ENCODE measurements at regions not wholly inside any gene's neighbourhood (a gene's known extent, or its start where the extent isn't known, plus 50 kb on each side); places are given as distances from the start of the nearest gene placed in this dataset.

- no peak for TF ChIP-seq CTCF (conservative IDR thresholded peaks at IDR 0.05; ENCODE audit: low read depth)
- ChIA-PET POLR2A (ENCODE audit: low non-redundant PET) (interaction anchor here (0.7 kb wide), 1 partner anchor 123 kb away, joined by 6 read pairs; no protein-coding TSS in a partner anchor), CTCF (interaction anchor here (0.5 to 1.1 kb wide), 4 partner anchors 9 to 685 kb away, joined by 3 to 8 read pairs (median 4); no protein-coding TSS in a partner anchor)
- DNase-seq (ENCODE audit: low spot score): no peak
- no peak overlapping the region for H3K27ac ChIP-seq
These were observed 213.5 kb upstream of the ARID1B start for GRCh38 chr6:156563714-156564113.

- ChIA-PET POLR2A (ENCODE audit: low non-redundant PET) (no interaction called here), CTCF (no interaction called here)
- DNase-seq (ENCODE audit: low spot score): no peak
- TF ChIP-seq CTCF (conservative IDR thresholded peaks at IDR 0.05; ENCODE audit: low read depth): no peak
- H3K27ac ChIP-seq: no peak overlapping the region
These were observed 214.5 kb upstream of the ARID1B start for GRCh38 chr6:156562636-156563035.

- TF ChIP-seq CTCF (conservative IDR thresholded peaks at IDR 0.05; ENCODE audit: low read depth): no peak
- DNase-seq (ENCODE audit: low spot score): no peak
- H3K27ac ChIP-seq: no peak overlapping the region
- ChIA-PET POLR2A (ENCODE audit: low non-redundant PET) (no interaction called here), CTCF (interaction anchor here (0.6 kb wide), 1 partner anchor 334 kb away, joined by 5 read pairs; no protein-coding TSS in a partner anchor)
These were observed 215.2 kb upstream of the ARID1B start for GRCh38 chr6:156562019-156562418.

GRCh38 chr6:156560476-156560875, 216.7 kb upstream of the ARID1B start:
- no peak for DNase-seq (ENCODE audit: low spot score)
- no peak for TF ChIP-seq CTCF (conservative IDR thresholded peaks at IDR 0.05; ENCODE audit: low read depth)
- H3K27ac ChIP-seq: no peak overlapping the region
- POLR2A ChIA-PET (ENCODE audit: low non-redundant PET): no interaction called here
- CTCF ChIA-PET: no interaction called here

GRCh38 chr6:156559162-156559690, 218.0 kb upstream of the ARID1B start:
- POLR2A ChIA-PET (ENCODE audit: low non-redundant PET): no interaction called here
- no peak for DNase-seq (ENCODE audit: low spot score)
- no peak overlapping the region for H3K27ac ChIP-seq
- CTCF ChIA-PET: interaction anchor here (0.5 to 0.7 kb wide), 2 partner anchors 108 to 453 kb away, joined by 3 to 5 read pairs; no protein-coding TSS in a partner anchor
- no peak for TF ChIP-seq CTCF (conservative IDR thresholded peaks at IDR 0.05; ENCODE audit: low read depth)

- no peak for TF ChIP-seq CTCF (conservative IDR thresholded peaks at IDR 0.05; ENCODE audit: low read depth)
- DNase-seq (ENCODE audit: low spot score): no peak
- ChIA-PET CTCF (no interaction called here), POLR2A (ENCODE audit: low non-redundant PET) (no interaction called here)
- H3K27ac ChIP-seq: no peak overlapping the region
These were observed 219.3 kb upstream of the ARID1B start for GRCh38 chr6:156557911-156558259.

Data from RWPE1 (cell line).